ENCODE measurements at regions not wholly inside any gene's neighbourhood (a gene's known extent, or its start where the extent isn't known, plus 50 kb on each side); places are given as distances from the start of the nearest gene placed in this dataset.

DNA sequence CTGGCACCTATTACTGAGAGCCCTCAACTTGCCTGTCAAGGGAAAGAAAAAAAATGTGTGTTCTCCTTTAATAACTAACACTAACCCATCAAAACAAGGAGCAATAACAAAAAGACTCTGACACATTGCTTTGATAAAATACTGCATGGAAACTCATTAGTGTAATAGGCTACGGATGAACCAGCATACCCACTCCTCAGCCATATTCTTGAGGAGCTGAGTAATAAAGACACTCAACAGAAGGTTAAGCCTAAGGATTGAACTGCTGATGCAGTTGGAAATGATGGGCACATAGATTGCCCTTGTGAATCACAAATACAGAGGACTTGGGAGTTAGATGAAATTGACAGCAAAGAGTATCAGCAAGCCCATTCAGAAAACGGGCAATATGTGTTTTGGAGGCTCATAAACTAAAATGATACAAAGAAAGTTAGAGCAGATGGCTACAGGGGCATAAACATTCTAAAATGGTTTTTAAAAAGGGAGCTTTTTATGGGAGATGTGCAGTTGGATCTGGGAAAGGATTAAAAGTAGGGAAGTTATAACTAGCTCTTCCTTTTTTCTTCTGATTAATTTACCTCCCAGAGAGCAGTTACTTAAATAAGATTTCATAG lies 447.6 kb upstream of the IL12A start:
- DNase-seq (ENCODE audit: low spot score), result no peak

DNA sequence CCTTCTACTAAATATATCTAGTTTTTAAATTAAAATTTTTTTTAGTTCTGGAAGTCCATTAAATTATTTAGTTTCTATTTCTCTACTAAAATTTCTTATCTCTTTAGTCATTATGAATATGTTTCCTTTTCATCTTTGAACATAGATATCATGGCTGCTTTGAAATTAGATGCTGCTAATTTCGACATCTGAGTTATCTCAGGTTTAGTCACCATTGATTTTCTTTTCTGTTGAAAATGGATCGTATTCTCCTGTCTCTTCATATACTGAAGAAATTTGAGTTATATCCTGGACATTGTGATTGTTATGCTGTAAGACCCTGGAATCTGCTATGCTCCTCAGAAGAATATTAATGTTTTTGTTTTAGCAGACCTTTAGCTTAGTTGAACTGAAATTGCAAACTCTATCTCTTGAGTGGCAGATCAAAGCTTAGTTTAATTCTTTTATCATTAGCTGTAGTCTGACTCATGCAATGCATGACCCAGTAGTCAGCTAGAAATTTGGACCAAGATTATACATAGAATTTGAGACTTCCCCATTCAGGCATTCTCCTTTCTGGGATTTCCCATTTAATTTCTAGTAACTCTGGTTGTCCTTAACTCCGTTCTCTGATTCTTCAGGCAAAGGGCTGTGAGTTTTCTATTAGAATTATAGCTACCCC lies 439.8 kb upstream of the IL12A start:
- no peak for DNase-seq (ENCODE audit: low spot score)

DNA sequence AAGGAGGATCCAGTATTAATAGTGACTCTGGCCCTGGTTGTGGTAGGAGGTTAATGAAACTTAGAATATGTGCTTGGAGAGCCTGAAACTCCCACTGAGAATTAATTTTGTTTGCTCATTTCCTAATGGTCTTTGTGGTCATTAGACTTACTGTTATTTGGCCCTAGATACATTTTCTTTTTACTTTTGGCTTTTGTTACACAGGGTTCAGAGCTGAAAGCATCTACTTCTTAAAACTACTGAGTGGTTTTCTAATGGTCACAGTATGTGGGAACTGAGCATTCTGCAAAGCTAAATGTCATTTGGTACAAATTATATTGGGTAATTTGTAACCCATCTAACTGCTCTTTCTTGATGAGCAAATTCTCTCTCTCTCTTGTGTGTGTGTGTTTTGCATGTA lies 433.4 kb upstream of the IL12A start:
- DNase-seq (ENCODE audit: low spot score), result no peak

DNA sequence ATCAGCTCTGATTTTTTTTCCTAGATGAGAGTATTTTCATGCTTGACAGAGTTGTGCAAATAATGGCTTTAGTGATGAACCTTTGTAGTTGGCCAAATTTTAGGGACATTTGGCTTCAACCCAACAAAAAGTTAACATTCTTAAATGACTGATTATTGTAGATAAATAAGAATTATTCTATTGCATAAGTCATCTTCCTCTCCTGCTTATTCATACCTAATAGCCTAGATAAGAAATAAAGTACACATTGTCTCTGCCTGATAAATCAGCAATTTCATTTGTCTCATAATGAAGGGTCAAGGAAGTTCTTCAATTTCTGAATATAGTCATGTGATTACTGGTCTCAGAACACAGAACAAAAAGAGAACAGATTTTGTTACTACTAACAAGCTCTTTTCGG lies 428.9 kb upstream of the IL12A start:
- no peak for DNase-seq (ENCODE audit: low spot score)

DNA sequence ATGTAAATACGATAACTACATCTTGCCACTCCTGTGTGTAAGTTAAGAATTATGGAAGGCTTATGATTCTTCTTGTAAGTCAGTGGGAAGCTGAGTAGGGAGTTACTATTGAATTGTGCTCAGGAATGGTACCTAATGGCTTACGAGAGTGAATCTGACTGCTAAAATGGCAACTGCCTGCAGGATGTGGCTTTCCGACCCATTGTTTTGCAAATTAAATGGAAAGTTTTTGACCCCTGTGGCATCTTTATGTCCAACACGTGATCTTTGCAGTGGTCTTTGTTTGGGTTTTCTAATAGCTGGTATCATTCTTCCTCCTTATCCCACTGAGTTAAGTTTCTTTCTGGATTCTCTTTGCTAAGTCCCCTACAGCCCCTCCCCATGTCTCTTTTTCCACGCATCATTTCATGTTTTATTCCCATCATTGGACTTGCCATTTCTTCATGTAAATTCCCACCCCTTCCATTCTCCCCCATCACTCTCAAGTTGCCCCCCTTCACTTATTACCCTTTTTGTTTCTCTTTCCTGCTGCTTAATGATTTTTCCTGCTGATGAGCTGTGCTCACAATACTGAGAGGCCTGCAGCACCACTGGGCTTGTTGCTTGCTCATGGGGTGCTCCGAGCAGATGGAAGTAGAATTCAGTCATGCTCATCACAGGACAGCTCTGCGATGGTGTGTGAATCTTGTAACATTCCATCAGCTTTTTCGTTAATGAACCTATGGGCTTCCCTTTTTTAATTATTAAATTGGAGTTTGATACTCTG lies 428.2 kb upstream of the IL12A start:
- no peak for DNase-seq (ENCODE audit: low spot score)

DNA sequence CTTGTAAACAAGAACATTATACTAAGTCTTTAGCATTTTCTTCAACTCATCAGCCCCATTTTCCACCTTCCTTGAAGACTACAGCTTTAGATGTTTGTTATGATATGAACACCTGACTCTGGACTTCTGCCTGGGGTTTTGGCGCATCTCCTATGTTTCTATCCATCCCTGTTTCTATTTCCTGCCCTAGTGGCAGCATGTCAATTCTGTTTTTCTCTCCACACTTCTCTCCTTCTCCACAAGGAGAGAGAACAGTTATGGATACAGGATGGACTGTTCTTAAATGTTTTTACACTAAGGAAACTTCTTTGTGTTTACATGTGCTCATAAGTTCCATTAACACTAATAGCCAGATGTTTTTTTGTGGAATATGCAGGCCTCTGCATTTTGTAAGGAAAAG lies 423.3 kb upstream of the IL12A start:
- DNase-seq (ENCODE audit: low spot score), result no peak

DNA sequence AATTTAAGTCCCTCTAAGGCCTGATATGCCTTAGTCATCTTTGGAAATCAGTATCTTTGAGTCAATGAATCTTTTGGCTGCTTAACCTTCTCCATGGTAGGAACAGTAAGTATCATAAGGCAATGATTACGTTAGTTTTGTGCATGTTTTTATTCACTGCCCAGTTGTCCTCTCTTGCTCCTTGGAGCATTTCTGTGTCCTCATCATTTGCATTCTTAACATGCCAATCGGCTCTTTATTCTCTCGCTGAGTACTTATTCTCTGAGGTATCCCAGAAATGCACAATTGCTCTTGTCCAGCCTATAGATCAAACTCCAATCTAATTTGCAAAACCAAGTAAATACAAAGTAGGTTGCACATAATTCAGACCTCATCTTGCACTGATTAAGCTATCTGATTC lies 405.0 kb upstream of the IL12A start:
- DNase-seq (ENCODE audit: low spot score), result no peak

DNA sequence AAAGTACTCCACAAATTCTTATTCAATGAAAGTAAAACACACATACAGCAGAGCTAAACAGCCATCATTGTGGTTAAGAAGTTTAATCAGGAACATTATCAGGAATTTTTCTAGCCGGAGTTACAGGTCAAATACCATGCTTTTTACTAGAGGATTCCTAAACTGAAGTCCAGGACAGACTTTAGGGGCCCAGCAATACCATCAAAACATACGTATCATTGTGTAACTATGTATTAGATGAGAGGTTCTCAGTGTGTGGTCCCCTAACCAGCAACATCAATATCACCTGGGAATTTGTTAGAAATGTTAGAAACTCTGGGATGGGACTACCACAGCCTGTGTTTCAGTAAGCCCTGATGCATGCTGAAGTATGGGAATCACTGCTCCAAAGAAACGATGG lies 404.2 kb upstream of the IL12A start:
- DNase-seq (ENCODE audit: low spot score), result no peak

DNA sequence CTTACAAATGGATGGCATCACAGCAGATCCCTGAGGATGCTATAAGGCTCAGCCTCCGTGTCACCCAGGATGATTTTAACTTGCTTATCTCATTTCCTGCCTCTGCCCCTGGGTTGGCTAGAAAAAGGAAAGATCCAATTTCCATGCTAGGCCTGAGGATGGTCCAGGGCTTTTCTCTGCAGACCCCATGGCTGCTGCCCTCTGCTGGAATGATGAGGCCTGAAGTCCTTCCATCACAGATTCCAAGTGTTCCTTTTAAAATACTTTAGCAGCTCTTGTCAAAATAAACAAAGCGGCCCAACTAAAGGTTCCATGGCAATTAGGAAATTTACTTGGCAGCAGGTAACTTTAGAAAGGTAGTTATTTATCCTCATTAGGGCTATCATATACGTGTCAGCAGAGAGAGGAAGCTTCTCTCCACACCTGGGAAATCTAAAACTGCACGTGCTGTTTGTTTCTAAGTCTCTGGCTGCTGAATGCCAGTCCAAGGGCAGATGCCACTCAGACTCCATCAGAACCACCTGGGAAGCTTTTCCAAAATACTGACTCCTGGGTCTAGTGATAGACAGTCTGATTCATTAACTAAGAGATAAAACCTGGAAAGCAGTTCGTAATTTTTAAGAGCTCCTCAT lies 401.9 kb upstream of the IL12A start:
- DNase-seq (ENCODE audit: low spot score), result no peak

DNA sequence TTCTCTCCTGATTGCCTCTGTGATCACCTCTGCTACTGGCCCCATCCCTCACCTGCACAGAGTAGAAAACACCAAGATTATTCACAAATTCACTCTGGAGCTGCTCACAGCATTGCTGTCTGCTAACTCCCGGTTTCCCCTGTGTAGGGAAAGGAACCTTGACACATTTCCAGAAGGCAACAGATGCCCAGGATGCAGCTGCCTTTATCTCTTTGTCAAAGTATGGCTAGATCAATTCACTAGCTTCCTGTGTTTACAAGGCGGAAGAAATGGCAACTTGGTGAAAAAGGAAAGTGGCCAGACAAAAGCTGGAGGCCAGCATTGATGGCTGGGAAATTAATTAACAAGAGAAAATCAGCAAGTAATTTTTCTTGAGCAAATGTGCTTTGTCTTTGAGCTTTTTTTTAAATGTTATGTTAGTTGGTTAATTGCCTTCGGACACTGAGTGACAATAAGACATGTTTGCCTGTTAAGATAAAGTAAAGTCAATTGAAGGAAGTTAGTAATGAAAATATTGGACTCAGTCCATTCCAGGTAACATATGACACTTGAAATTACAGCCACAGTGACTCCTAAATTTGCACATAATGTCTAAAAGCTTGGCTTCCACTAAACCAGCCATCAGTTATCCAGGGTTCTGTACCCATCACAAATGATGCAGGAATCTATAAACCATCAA lies 394.6 kb upstream of the IL12A start:
- DNase-seq (ENCODE audit: low spot score), result no peak

DNA sequence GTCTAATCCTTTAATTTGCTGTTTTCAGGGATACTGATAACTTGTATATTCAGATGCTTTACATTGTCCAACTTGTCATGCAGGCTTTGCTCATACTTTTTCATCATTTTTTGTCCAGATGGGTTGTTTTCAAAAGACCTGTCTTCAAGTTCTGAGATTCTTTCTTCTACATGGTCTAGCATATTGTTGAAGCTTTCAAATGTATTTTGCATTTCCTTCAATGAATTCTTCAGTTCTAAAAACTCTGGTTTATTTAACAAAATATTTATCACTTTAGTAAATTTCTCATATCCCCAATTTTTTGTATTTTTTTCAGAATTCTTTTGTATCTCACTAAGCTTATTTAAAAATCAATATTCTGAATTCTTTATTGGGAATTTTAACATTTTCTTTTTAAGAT lies 388.3 kb upstream of the IL12A start:
- DNase-seq (ENCODE audit: low spot score), result no peak

DNA sequence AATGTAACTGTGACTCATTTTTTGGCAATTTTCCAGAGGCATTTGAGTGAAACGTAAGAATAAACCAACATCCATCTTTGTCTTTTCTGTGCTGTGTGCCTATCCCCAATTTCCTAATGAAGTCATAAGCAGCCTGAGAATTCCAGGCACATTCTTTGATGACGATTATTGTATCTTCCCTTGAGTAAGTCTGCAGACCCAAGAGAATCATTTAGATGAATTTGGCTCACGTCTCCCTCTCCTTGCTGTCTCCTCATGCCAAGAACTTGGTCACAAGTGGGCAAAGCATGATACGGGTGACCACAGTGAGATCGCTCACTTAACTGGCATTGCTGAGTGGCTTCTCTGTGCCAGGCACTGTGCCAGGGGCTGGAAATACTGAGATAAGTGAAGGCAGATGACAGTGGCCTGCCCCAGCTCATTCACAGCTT lies 384.5 kb upstream of the IL12A start:
- no peak for DNase-seq (ENCODE audit: low spot score)

DNA sequence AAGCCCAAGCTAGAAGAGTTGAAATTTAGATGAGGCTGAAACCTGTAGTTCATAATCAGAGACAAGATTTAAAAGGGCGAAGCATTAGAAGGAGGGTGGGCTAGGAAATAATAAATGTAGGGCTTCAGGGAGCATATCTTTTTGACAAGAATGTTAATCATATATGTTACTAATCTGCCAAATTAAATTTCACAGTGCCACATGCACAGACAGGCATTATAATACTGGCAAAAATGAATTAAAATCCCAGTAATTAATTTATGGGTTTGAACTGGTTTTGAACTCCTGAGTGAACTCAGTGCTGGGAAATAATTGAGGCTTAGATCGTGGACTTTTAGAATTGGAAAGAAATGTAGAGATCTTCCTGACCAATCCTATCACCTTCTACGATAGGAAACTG lies 383.5 kb upstream of the IL12A start:
- DNase-seq (ENCODE audit: low spot score), result no peak

DNA sequence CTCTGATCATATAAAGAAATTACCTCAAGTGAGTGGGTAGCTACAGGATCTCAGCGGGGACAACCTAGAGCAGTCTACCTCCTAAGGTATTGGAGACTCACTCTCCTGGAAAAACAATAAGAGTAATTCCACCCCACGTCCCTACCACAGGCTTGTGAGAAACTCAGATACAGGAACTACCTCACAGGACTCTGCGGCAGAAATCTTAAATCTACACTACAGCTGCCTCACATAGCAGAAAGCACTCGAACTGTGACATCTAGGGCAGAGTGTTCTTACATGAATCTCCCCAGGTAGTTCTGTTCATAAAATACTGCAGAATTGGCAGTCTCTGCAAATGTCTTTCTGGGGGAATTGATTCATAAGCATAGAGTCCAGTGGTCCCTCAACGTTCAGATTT lies 382.9 kb upstream of the IL12A start:
- no peak for DNase-seq (ENCODE audit: low spot score)

DNA sequence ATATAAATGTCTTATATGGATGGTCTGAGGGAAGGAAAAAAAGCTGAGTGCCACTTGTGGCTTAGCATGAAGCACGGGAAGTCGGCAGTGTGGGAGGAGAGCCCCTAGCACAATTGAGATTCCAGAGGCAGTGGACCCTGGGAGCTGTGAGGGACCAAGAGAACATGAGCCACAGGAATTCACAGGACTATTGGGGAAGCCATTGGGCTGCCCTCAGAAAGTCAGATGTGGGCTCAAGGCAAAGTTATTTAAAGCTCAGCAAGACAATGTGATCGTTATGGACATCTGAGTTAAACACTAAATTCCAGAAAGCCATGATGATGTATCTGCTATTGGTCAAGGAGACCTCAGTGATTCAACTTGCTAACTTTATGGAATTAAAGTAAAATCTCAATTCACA lies 380.8 kb upstream of the IL12A start:
- no peak for DNase-seq (ENCODE audit: low spot score)

DNA sequence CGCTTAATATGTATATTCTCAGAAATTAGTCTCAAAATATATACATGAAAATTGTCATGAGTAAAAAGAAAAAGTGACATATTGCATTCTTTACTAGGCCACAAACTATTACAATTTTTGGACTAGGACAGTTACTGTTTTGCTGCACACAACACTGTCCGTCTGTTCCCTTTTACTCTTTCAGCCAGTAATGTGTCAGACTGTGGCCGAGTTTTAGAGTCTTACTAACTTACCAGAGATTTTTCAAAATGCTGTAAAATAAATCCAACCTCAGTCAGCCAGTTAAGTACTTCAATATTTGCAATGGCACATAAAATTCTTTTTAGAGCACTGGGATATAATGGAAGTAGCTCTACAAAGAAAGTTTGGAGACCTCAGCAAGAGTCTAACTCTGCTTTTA lies 380.3 kb upstream of the IL12A start:
- DNase-seq (ENCODE audit: low spot score), result no peak

DNA sequence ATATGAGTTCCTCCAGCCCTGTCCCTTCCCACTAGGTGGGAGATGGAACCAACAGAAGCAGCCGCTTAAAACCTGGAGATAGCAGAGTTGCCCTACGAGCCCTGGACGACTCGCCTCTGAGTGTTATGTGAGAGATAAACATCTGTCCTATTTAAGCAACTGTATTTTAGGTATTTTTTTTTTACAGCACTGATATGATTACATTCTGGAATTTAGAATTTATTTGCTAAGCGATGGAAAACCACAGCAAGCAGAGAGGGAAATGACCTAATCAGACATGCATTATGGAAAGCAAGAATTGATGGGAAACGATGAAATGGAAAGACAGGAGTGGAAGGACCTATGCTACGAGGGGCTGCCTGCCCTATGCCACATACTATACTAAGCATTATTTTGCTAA lies 379.0 kb upstream of the IL12A start:
- DNase-seq (ENCODE audit: low spot score), result no peak

DNA sequence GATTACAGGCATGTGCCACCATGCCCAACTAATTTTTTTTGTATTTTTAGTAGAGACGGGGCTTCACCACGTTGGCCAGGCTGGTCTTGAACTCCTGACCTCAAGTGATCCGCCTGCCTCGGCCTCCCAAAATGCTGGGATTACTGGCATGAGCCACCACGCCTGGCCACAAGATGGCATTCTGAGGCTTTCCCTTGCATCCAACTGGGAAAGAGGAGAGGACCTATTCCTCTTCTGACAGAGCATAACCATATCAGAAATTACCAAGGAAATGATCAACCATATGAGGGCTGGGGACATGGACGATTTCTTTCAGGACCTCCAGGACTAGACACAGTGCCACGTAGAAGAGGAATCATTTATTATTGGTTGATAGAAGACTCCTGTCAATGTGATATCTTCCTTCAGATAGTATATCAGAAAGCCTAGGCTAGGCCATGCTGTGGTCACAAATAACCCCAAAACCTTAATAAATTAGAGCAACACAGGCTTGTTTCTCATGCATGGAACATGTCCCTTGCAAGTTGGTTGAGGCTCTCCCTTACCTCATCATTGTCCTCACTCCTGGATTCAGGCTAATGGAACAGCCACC lies 372.3 kb upstream of the IL12A start:
- no peak for DNase-seq (ENCODE audit: low spot score)

DNA sequence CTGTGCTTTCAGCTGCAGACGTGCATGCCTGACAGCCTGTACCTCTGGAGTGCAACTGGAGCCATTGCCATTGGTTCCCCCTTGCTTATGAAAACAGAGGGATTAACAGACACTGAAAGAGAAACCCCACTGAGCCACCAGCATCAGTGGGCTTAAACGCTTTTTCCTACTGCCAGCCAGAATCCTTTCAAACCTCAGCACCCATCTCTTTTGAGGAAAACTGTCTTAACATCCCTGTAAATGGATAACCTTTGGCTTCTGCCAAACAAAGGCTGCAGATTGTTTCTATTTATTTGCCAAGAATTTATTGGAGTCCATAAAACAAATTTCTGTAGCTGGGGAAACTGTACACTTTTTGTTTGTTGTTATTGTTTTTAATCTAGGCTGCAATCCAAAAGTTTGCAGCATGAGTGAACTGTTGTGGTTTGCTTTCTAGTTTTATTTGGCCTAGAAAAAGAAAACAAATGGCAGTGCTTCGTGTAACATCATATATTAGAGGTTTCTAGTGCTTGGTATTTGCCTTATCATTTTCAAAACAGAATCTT lies 369.2 kb upstream of the IL12A start:
- DNase-seq (ENCODE audit: low spot score), result no peak

DNA sequence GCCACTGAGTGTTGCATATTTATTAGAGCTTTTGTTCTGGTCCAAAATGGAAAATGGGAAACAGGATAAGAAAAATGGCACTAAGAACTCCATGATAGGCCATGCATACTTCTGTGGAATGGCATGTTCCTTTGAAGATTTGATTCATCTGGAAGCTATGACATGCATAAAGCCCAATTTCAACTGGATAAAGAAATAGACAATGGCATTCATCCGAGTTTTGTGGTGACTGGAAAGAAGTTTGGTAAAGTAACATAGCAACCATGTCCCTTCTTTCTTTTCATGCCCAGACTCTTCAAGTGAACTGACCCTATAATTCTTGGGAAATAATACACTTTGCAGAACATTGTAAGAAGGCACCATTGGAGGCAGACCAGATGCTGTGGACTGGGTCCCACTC lies 368.4 kb upstream of the IL12A start:
- DNase-seq (ENCODE audit: low spot score), result no peak

DNA sequence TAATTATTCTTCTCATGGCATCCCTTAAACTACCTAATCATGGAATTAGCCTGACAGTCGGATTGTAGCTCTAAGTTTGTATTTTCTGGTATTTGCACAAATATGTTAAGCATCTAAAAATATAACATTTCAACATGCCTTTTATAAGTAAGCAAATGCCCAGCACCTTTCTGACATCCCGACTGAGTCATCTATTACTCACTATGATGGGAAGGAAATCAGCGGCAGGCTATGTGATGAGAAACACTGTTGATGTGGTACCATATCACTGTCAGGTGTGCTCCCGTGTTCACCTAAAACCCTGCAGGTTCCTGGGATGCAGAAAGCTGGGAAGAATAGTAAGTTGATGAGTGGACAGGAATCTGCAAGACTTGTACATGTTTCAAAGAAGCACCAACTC lies 367.8 kb upstream of the IL12A start:
- no peak for DNase-seq (ENCODE audit: low spot score)

DNA sequence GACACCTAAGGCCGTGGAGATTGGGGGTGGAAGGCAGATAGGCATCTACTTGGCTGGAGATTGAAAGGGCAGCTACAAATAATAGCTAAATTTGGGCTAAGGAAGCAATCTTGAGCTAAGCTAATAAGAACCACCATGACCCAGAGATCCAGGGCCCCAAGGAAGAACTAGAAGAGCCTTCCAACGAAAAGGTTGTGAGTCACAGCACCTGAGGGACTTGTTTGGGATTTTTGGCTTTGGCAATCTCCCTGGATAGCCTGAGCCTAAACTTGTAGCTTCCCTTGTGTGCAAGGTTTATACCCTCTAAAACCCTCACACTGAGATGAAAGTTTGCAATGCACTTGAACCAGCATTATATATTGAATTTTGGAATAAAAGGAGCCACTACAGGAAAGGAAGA lies 364.0 kb upstream of the IL12A start:
- DNase-seq (ENCODE audit: low spot score), result no peak
